ENCODE measurements at regions not wholly inside any gene's neighbourhood (a gene's known extent, or its start where the extent isn't known, plus 50 kb on each side); places are given as distances from the start of the nearest gene placed in this dataset.

GRCh38 chr16:61500851-61501250 is 535.4 kb downstream of the CDH8 start:
- TF ChIP-seq ZBTB34 (CRISPR knock-in tag; IDR thresholded peaks at IDR 0.05) = no peak
- TF ChIP-seq HMBOX1 (IDR thresholded peaks at IDR 0.05) = no peak
- TF ChIP-seq RBFOX2 (IDR thresholded peaks at IDR 0.05; ENCODE audit: low read depth, low read length) = no peak
- TF ChIP-seq CREB1 (IDR thresholded peaks at IDR 0.05) = no peak
- TF ChIP-seq CREB1 (CRISPR knock-in tag; IDR thresholded peaks at IDR 0.05) = no peak
